Activated naive CD4-positive, alpha-beta T cell treated with anti-CD3 and anti-CD28 coated beads, Interleukin-2, amount 50 U/mL, for 72 hours (primary cell): ENCODE measurements at regions not wholly inside any gene's neighbourhood (a gene's known extent, or its start where the extent isn't known, plus 50 kb on each side); places are given as distances from the start of the nearest gene placed in this dataset.
"Not testable (repeated sequence)": the region's sequence is repeated elsewhere in the genome, so short reads cannot be mapped to it uniquely, and the experiment has no call there.

Experiments used
- ATAC-seq, 2 donors: fragments of 150-1000 bp; cut with Tn5 transposase; 2 replicates each; pipeline ENCODE4 v1.10.0; 2021; ENCODE audit warnings: mild to moderate bottlenecking in 2 of 2, moderate library complexity in 2 of 2
- DNase-seq, 2 donors: peaks; one replicate each; pipeline ENCODE4 v3.0.0; 2021 to 2022; ENCODE audit warnings: low spot score in 2 of 2
- H3K27ac Mint-ChIP-seq, 2 donors: one replicate each; pipeline ENCODE4 v1.8.0; 2022; ENCODE audit warnings: mild to moderate bottlenecking in 2 of 2, mixed read lengths in 2 of 2
- H3K36me3 Mint-ChIP-seq, 2 donors: one replicate each; pipeline ENCODE4 v1.8.0; 2022; ENCODE audit warnings: mixed read lengths in 2 of 2
- H3K9me3 Mint-ChIP-seq, 2 donors: one replicate each; pipeline ENCODE4 v1.8.0; 2022; ENCODE audit warnings: mixed read lengths in 2 of 2

GRCh38 chr5:72641164-72641563 lies 134.0 kb upstream of the ZNF366 start:
- Mint-ChIP-seq H3K36me3 (no peaks in the 10 kb centered on the region), H3K9me3 (no peaks in the 10 kb centered on the region), H3K27ac (no peak overlapping the region)
- no peak for ATAC-seq
- no peak for DNase-seq

DNA sequence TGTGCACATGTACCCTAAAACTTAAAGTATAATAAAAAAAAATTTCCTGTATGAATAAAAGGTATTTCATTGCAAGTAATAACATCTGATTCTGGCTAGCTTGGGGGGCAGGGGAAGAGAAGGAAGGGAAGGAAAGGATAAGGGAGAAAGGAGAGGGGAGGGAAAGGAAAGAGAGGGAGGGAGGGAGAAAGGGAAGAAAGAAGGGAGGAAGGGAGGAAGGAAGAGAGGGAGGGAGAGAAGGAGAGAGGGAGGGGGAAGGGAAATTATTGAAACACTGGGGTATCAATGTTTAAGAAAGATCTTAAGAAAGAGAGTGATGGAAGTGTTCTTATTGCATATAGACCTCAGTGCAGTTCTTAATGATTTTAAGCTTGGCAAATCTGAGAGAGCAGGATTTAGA lies 129.8 kb upstream of the ZNF366 start:
- no peak overlapping the region for H3K27ac Mint-ChIP-seq
- ATAC-seq: no peak
- H3K9me3 Mint-ChIP-seq: no peaks in the 10 kb centered on the region
- H3K36me3 Mint-ChIP-seq: no peaks in the 10 kb centered on the region
- DNase-seq: no peak

DNA sequence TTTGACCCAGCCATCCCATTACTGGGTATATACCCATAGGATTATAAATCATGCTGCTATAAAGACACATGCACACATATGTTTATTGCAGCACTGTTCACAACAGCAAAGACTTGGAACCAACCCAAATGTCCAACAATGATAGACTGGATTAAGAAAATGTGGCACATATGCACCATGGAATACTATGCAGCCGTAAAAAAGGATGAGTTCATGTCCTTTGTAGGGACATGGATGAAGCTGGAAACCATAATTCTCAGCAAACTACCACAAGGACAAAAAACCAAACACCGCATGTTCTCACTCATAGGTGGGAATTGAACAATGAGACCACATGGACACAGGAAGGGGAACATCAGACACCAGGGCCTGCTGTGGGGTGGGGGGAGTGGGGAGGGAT lies 129.4 kb upstream of the ZNF366 start:
- not testable (repeated sequence) for H3K36me3 Mint-ChIP-seq, H3K9me3 Mint-ChIP-seq, H3K27ac Mint-ChIP-seq, DNase-seq, ATAC-seq

DNA sequence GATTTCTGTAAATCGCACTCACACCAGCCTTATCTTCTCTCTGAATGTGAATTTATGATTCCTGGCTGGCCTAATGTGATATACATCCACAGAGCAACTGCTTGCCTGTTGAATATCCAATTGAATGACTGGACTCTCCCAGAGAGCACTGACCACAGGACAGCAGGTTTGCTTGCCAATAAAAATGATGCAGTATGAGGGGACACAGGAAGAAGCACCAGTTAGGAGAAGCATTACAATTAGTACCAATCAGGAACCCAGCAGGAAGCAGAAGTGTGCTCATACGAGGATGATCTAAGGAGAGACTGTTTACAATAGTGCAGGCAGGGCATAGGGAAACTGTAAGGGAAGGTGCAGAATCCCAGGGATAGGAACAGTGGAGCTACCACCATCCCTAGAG lies 127.2 kb upstream of the ZNF366 start:
- Mint-ChIP-seq H3K9me3 (no peaks in the 10 kb centered on the region), H3K27ac (no peak overlapping the region), H3K36me3 (no peaks in the 10 kb centered on the region)
- ATAC-seq (no peak), DNase-seq (no peak)

- ATAC-seq (no peak), DNase-seq (no peak)
- Mint-ChIP-seq H3K27ac (no peak overlapping the region), H3K36me3 (no peaks in the 10 kb centered on the region), H3K9me3 (no peaks in the 10 kb centered on the region)
These were observed 126.4 kb upstream of the ZNF366 start for GRCh38 chr5:72633649-72634048.

GRCh38 chr5:72633041-72633445 lies 125.8 kb upstream of the ZNF366 start:
- DNase-seq: no peak
- Mint-ChIP-seq H3K27ac (no peak overlapping the region), H3K9me3 (no peaks in the 10 kb centered on the region), H3K36me3 (no peaks in the 10 kb centered on the region)
- ATAC-seq: no peak

DNA sequence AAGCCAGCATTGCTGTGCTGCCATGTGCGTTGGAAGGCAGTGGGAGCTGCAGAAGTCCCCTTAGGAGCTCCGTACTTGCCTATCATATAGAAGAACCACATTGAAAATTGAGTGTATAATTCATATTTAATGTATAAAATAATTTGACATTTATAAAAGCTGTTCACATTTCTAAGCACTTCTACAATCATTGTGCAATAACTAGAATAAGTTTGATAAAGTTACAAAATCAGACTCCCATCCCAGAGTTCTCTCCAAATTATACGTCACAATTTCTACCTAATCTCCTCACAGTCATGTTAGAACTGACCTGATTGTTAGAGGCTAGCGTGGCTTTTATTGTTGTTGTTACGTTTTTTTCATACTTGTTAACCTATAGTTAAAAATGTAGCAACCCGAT lies 123.5 kb upstream of the ZNF366 start:
- DNase-seq: no peak
- ATAC-seq: no peak
- no peaks in the 10 kb centered on the region for H3K36me3 Mint-ChIP-seq
- H3K27ac Mint-ChIP-seq: no peak overlapping the region
- H3K9me3 Mint-ChIP-seq: no peaks in the 10 kb centered on the region

GRCh38 chr5:72630081-72630480 lies 122.9 kb upstream of the ZNF366 start:
- DNase-seq: no peak
- Mint-ChIP-seq H3K36me3 (no peaks in the 10 kb centered on the region), H3K27ac (no peak overlapping the region), H3K9me3 (no peaks in the 10 kb centered on the region)
- ATAC-seq: no peak

GRCh38 chr5:72628771-72629371 lies 121.7 kb upstream of the ZNF366 start:
- ATAC-seq: no peak
- Mint-ChIP-seq H3K27ac (no peak overlapping the region), H3K36me3 (no peaks in the 10 kb centered on the region), H3K9me3 (no peaks in the 10 kb centered on the region)
- DNase-seq: no peak

DNA sequence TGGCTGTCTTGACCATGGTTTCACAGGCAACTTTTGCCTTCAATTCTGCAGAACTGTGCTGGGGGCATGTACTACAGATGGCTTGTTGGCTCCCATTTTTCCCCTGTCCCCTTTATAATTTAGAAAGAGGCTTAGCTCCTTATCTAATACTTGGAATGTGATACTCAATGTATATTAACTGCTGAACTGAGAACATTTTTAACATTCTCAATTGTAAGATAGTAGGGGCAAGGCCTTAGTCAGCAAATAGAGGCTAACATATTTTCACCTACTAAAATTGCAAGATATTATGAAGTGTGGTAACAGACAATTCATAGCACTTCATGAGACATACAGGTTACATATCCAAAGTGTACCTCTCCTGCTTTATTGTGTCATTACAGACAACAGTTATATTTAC lies 118.1 kb upstream of the ZNF366 start:
- ATAC-seq (no peak), DNase-seq (no peak)
- Mint-ChIP-seq H3K9me3 (no peaks in the 10 kb centered on the region), H3K27ac (no peak overlapping the region), H3K36me3 (no peaks in the 10 kb centered on the region)

- H3K36me3 Mint-ChIP-seq: no peaks in the 10 kb centered on the region
- no peaks in the 10 kb centered on the region for H3K9me3 Mint-ChIP-seq
- ATAC-seq (no peak), DNase-seq (no peak)
- H3K27ac Mint-ChIP-seq: no peak overlapping the region
These were observed 117.5 kb upstream of the ZNF366 start for GRCh38 chr5:72624641-72625236.

GRCh38 chr5:72623936-72624335 lies 116.7 kb upstream of the ZNF366 start:
- Mint-ChIP-seq H3K27ac (no peak overlapping the region), H3K36me3 (no peaks in the 10 kb centered on the region), H3K9me3 (no peaks in the 10 kb centered on the region)
- ATAC-seq (no peak), DNase-seq (no peak)

- Mint-ChIP-seq H3K36me3 (no peaks in the 10 kb centered on the region), H3K27ac (no peak overlapping the region), H3K9me3 (no peaks in the 10 kb centered on the region)
- ATAC-seq (no peak), DNase-seq (no peak)
These were observed 116.1 kb upstream of the ZNF366 start for GRCh38 chr5:72623323-72623722.

- Mint-ChIP-seq H3K27ac (no peak overlapping the region), H3K9me3 (no peaks in the 10 kb centered on the region), H3K36me3 (no peaks in the 10 kb centered on the region)
- DNase-seq: no peak
- ATAC-seq: no peak
These were observed 115.1 kb upstream of the ZNF366 start for GRCh38 chr5:72622170-72622760.

DNA sequence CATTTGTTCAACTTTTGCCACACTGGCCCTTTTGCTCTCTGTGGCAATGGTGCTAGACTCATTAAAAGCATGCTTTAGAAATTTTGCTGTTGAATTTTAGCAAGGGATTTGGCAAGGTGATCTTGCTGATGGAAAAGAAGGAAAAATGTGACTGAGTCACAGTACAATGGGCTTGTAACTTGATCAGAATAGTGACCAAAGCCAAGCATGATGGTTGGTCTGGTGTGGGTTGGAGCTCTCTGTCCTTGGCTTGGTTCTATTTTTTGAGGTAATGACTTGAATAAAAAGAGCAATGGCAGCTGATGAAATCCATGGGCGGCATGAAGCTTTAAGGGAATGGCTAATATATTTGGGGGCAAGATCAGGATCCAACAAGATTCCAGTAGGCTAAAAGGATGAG lies 114.4 kb upstream of the ZNF366 start:
- ATAC-seq (no peak), DNase-seq (no peak)
- Mint-ChIP-seq H3K9me3 (no peaks in the 10 kb centered on the region), H3K36me3 (no peaks in the 10 kb centered on the region), H3K27ac (no peak overlapping the region)

GRCh38 chr5:72619677-72620076 lies 112.5 kb upstream of the ZNF366 start:
- DNase-seq (no peak), ATAC-seq (no peak)
- Mint-ChIP-seq H3K9me3 (no peaks in the 10 kb centered on the region), H3K36me3 (no peaks in the 10 kb centered on the region), H3K27ac (no peak overlapping the region)

GRCh38 chr5:72619251-72619650 lies 112.0 kb upstream of the ZNF366 start:
- H3K36me3 Mint-ChIP-seq: no peaks in the 10 kb centered on the region
- H3K27ac Mint-ChIP-seq: no peak overlapping the region
- no peak for DNase-seq
- H3K9me3 Mint-ChIP-seq: no peaks in the 10 kb centered on the region
- no peak for ATAC-seq

GRCh38 chr5:72618708-72619107 lies 111.5 kb upstream of the ZNF366 start:
- Mint-ChIP-seq H3K36me3 (no peaks in the 10 kb centered on the region), H3K27ac (no peak overlapping the region), H3K9me3 (no peaks in the 10 kb centered on the region)
- DNase-seq (no peak), ATAC-seq (no peak)
